ENCODE measurements at regions not wholly inside any gene's neighbourhood (a gene's known extent, or its start where the extent isn't known, plus 50 kb on each side); places are given as distances from the start of the nearest gene placed in this dataset.

DNA sequence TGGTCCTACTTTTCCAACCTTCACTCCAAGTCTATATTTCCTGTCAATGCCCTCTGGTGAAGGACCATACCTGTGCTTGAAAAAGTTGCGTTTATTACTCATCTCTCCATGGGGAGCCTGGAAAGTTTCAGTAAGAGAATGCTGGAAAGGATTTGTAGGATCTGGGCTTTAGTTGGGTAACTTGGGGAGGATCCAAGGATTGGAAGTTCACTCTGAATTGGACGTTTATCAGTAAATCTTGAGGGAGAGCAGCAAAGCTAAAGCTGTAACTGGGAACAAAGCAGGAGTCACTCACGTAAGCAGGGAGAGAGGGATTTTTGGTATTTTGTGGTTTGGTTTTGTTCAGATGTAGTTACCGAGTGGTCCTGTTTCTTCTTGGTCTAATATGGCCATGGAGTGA lies 51.4 kb upstream of the NPVF start:
- no peak for TF ChIP-seq CBX3 (IDR thresholded peaks at IDR 0.05; ENCODE audit: low read depth)
- TF ChIP-seq RAD21 (IDR thresholded peaks at IDR 0.05; ENCODE audit: low read depth) = no peak
- no peak for TF ChIP-seq ELF1 (IDR thresholded peaks at IDR 0.05; ENCODE audit: borderline replicate concordance, low read depth)
- no peak for TF ChIP-seq SIN3A (IDR thresholded peaks at IDR 0.05; ENCODE audit: low read depth)
- no peak for TF ChIP-seq ZFX (IDR thresholded peaks at IDR 0.05)
- no peak for TF ChIP-seq EZH2 (IDR thresholded peaks at IDR 0.05)
- TF ChIP-seq EZH2phosphoT487 (IDR thresholded peaks at IDR 0.05; ENCODE audit: borderline replicate concordance) = no peak
- TF ChIP-seq JUND (IDR thresholded peaks at IDR 0.05) = no peak
- no peak for TF ChIP-seq YY1 (IDR thresholded peaks at IDR 0.05; ENCODE audit: extremely low read depth, insufficient replicate concordance, low read depth, low read length)
- TF ChIP-seq, protein P1, sequence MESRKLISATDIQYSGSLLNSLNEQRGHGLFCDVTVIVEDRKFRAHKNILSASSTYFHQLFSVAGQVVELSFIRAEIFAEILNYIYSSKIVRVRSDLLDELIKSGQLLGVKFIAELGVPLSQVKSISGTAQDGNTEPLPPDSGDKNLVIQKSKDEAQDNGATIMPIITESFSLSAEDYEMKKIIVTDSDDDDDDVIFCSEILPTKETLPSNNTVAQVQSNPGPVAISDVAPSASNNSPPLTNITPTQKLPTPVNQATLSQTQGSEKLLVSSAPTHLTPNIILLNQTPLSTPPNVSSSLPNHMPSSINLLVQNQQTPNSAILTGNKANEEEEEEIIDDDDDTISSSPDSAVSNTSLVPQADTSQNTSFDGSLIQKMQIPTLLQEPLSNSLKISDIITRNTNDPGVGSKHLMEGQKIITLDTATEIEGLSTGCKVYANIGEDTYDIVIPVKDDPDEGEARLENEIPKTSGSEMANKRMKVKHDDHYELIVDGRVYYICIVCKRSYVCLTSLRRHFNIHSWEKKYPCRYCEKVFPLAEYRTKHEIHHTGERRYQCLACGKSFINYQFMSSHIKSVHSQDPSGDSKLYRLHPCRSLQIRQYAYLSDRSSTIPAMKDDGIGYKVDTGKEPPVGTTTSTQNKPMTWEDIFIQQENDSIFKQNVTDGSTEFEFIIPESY (IDR thresholded peaks at IDR 0.05; ENCODE audit: extremely low read depth, insufficient replicate concordance, low read length) = no peak
- no peak for TF ChIP-seq MAX (IDR thresholded peaks at IDR 0.05)
- Histone ChIP-seq H3K4me2 (ENCODE audit: low read length) (no peak overlapping the region), H4K20me1 (ENCODE audit: insufficient read depth) (no peaks in the 10 kb centered on the region), H3K9me3 (ENCODE audit: control insufficient read depth in 1 of 2, insufficient read depth in 1 of 2, low read depth in 1 of 2, low read length in 2 of 2) (no peaks in the 10 kb centered on the region), H3K36me3 (ENCODE audit: control insufficient read depth in 1 of 2, insufficient read depth in 2 of 2, low read length in 2 of 2) (no peaks in the 10 kb centered on the region), H3K4me1 (ENCODE audit: control insufficient read depth in 1 of 2, insufficient read depth in 2 of 2, low read length in 2 of 2) (no peaks in the 10 kb centered on the region), H3K4me3 (replicated peaks in 1 of 2; ENCODE audit: low read depth in 1 of 2, low read length in 2 of 2) (no peak overlapping the region), H3K27me3 (ENCODE audit: insufficient read depth, low read length) (peaks cover 53% of the 10 kb centered on the region), H3K9ac (ENCODE audit: low read length) (no peak overlapping the region), H3K9me2 (ENCODE audit: insufficient read depth) (no peaks in the 10 kb centered on the region), H2AFZ (ENCODE audit: low read depth, low read length, poor library complexity, severe bottlenecking) (no peak overlapping the region), H3K27ac (ENCODE audit: low read depth, low read length) (no peak overlapping the region), H3K79me2 (ENCODE audit: insufficient read depth, low read length) (no peaks in the 10 kb centered on the region)
- ATAC-seq (no peak), DNase-seq (ENCODE audit: low read depth, low spot score) (no peak)
- CTCF ChIA-PET = no interaction called here
- intact Hi-C loops (cut with micrococcal nuclease) = no loop called here
- BruUV-seq (replicated peaks) = no TSS peak
- POLR2A ChIA-PET = no interaction called here
- RAD21 ChIA-PET (ENCODE audit: low non-redundant PET in 1 of 2, low total read pairs in 2 of 2, uncharacterized antibody in 2 of 2, unreplicated experiment in 2 of 2) = no interaction called here

All from HCT116 (cell line).